Activated T-cell treated with anti-CD3 and anti-CD28 coated beads for 48 hours (primary cell): ENCODE measurements at regions not wholly inside any gene's neighbourhood (a gene's known extent, or its start where the extent isn't known, plus 50 kb on each side); places are given as distances from the start of the nearest gene placed in this dataset.

Experiments used
- DNase-seq: peaks from one replicate; pipeline ENCODE4 v3.0.0-alpha.2; 2020; ENCODE audit warnings: low read depth

GRCh38 chr2:42854207-42854818 lies 61.9 kb upstream of the HAAO start:
- no peak for DNase-seq

- DNase-seq: no peak
Measured at GRCh38 chr2:42853549-42854206, 61.3 kb upstream of the HAAO start.

- DNase-seq: no peak
Measured at GRCh38 chr2:42852798-42853197, 60.4 kb upstream of the HAAO start.

- DNase-seq: no peak
Measured at GRCh38 chr2:42851740-42852250, 59.4 kb upstream of the HAAO start.

- no peak for DNase-seq
Measured at GRCh38 chr2:42851186-42851585, 58.8 kb upstream of the HAAO start.

- no peak for DNase-seq
Measured at GRCh38 chr2:42850016-42850805, 57.8 kb upstream of the HAAO start.

GRCh38 chr2:42849311-42849710 lies 56.9 kb upstream of the HAAO start:
- DNase-seq: no peak

GRCh38 chr2:42848726-42849290 lies 56.4 kb upstream of the HAAO start:
- DNase-seq: no peak

GRCh38 chr2:42848265-42848664 lies 55.9 kb upstream of the HAAO start:
- DNase-seq: no peak

- DNase-seq: no peak
Measured at GRCh38 chr2:42847596-42848151, 55.3 kb upstream of the HAAO start.

GRCh38 chr2:42846932-42847595 lies 54.7 kb upstream of the HAAO start:
- DNase-seq: no peak

GRCh38 chr2:42846026-42846425 lies 53.6 kb upstream of the HAAO start:
- no peak for DNase-seq

GRCh38 chr2:42844901-42845821 lies 52.8 kb upstream of the HAAO start:
- no peak for DNase-seq

GRCh38 chr2:42844366-42844765 lies 52.0 kb upstream of the HAAO start:
- no peak for DNase-seq

- no peak for DNase-seq
Measured at GRCh38 chr2:42843611-42844010, 51.2 kb upstream of the HAAO start.

GRCh38 chr2:42843131-42843530 lies 50.7 kb upstream of the HAAO start:
- DNase-seq: no peak

- DNase-seq: no peak
Measured at GRCh38 chr2:42842466-42842865, 50.1 kb upstream of the HAAO start.
